Endothelial cell (in vitro differentiated cells): ENCODE measurements at regions not wholly inside any gene's neighbourhood (a gene's known extent, or its start where the extent isn't known, plus 50 kb on each side); places are given as distances from the start of the nearest gene placed in this dataset.

Source experiments
- DNase-seq: peaks from one replicate; pipeline ENCODE4 v3.0.0; 2021; ENCODE audit warnings: low spot score
- H3K27ac Mint-ChIP-seq: one replicate; pipeline ENCODE4 v1.8.0; 2021; ENCODE audit warnings: mixed read lengths, inconsistent platforms; ENCODE audit not compliant: unreplicated experiment
- H3K27me3 Mint-ChIP-seq: one replicate; pipeline ENCODE4 v1.8.0; 2021; ENCODE audit warnings: mild to moderate bottlenecking, moderate library complexity, mixed read lengths, inconsistent platforms; ENCODE audit not compliant: unreplicated experiment
- H3K36me3 Mint-ChIP-seq: one replicate; pipeline ENCODE4 v1.8.0; 2021; ENCODE audit warnings: mild to moderate bottlenecking, low read depth, mixed read lengths, inconsistent platforms; ENCODE audit not compliant: unreplicated experiment
- H3K4me1 Mint-ChIP-seq: one replicate; pipeline ENCODE4 v1.8.0; 2021; ENCODE audit warnings: mild to moderate bottlenecking, mixed read lengths, inconsistent platforms; ENCODE audit not compliant: unreplicated experiment
- H3K4me3 Mint-ChIP-seq: one replicate; pipeline ENCODE4 v1.8.0; 2021; ENCODE audit warnings: mild to moderate bottlenecking, mixed read lengths, inconsistent platforms; ENCODE audit not compliant: unreplicated experiment
- H3K9me3 Mint-ChIP-seq: one replicate; pipeline ENCODE4 v1.8.0; 2021; ENCODE audit warnings: mixed read lengths, inconsistent platforms; ENCODE audit not compliant: unreplicated experiment
- CTCF ChIP-seq: fragments of 200-600 bp; sonication (generic); IDR thresholded peaks from one replicate; pipeline ENCODE4 v1.5.0; 2021; ENCODE audit warnings: antibody characterized with exemption; ENCODE audit not compliant: unreplicated experiment

DNA sequence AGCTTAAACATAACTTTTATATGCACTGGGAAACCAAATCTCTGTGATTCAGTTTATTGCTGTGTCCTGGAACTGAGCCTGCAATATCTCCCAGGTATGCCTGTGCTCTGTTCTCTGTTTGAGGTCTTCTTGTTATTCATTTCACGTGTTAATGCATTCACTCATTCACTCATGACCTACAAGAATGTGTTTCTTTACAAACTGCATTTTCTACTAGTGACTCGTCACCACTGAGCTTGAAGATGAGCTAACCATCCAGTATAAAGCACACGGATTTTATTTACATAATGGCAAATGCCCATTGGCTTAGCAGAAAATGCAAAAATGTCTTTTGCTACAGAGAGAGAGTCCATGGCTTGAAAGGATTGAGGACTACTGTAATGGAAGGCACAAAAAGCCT is 75.0 kb upstream of the DUSP10 start:
- Mint-ChIP-seq H3K9me3 (no peaks in the 10 kb centered on the region), H3K4me3 (no peak overlapping the region), H3K4me1 (peaks cover 6% of the 10 kb centered on the region), H3K27ac (no peak overlapping the region), H3K36me3 (no peaks in the 10 kb centered on the region), H3K27me3 (peaks cover 2% of the 10 kb centered on the region)
- TF ChIP-seq CTCF: no peak
- no peak for DNase-seq

DNA sequence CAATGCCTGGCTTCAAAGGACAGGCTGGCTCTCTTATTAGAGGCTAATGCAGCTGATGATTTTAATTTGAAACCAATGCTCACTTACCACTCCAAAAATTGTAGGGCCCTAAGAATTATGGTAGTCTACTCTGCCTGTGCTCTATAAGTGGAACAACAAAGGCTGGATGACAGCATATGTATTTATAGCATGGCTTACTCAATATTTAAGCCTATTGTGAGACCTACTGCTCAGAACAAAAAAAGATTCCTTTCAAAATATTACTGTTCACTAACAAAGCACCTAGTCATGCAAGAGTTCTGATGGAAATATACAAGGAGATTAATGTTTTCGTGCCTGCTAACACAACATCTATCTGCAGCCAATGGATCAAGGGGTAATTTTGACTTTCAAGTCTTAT is 73.8 kb upstream of the DUSP10 start:
- DNase-seq: no peak
- no peak for TF ChIP-seq CTCF
- Mint-ChIP-seq H3K4me3 (no peak overlapping the region), H3K36me3 (no peaks in the 10 kb centered on the region), H3K27ac (no peak overlapping the region), H3K27me3 (peaks cover 2% of the 10 kb centered on the region), H3K4me1 (peaks cover 4% of the 10 kb centered on the region), H3K9me3 (no peaks in the 10 kb centered on the region)

GRCh38 chr1:221813887-221814286 is 72.0 kb upstream of the DUSP10 start:
- no peaks in the 10 kb centered on the region for H3K36me3 Mint-ChIP-seq
- DNase-seq: no peak
- TF ChIP-seq CTCF: no peak
- no peak overlapping the region for H3K27ac Mint-ChIP-seq
- H3K9me3 Mint-ChIP-seq: no peaks in the 10 kb centered on the region
- no peak overlapping the region for H3K4me3 Mint-ChIP-seq
- H3K27me3 Mint-ChIP-seq: peaks cover 4% of the 10 kb centered on the region
- H3K4me1 Mint-ChIP-seq: peaks cover 4% of the 10 kb centered on the region

- no peaks in the 10 kb centered on the region for H3K9me3 Mint-ChIP-seq
- no peaks in the 10 kb centered on the region for H3K36me3 Mint-ChIP-seq
- H3K27me3 Mint-ChIP-seq: peaks cover 4% of the 10 kb centered on the region
- H3K4me1 Mint-ChIP-seq: peaks cover 4% of the 10 kb centered on the region
- H3K27ac Mint-ChIP-seq: no peak overlapping the region
- no peak for DNase-seq
- no peak for TF ChIP-seq CTCF
- H3K4me3 Mint-ChIP-seq: no peak overlapping the region
Measured at GRCh38 chr1:221812905-221813597, 71.2 kb upstream of the DUSP10 start.

GRCh38 chr1:221812088-221812752 is 70.3 kb upstream of the DUSP10 start:
- Mint-ChIP-seq H3K27me3 (peaks cover 4% of the 10 kb centered on the region), H3K4me1 (peaks cover 4% of the 10 kb centered on the region), H3K9me3 (no peaks in the 10 kb centered on the region), H3K4me3 (no peak overlapping the region), H3K27ac (no peak overlapping the region), H3K36me3 (no peaks in the 10 kb centered on the region)
- no peak for TF ChIP-seq CTCF
- no peak for DNase-seq
